Thyroid gland (tissue), 4 donors: ENCODE measurements at regions not wholly inside any gene's neighbourhood (a gene's known extent, or its start where the extent isn't known, plus 50 kb on each side); places are given as distances from the start of the nearest gene placed in this dataset.

Experiments used
- POLR2A ChIP-seq, 2 donors: fragments of 450-650 bp; IDR thresholded peaks; one replicate each; pipeline ENCODE4 v1.6.1; 2017; ENCODE audit warnings: antibody characterized with exemption in 2 of 2, mild to moderate bottlenecking in 2 of 2, moderate library complexity in 1 of 2
- TF ChIP-seq, protein P1 (sequence below), 6 experiments: fragments of 200-600 bp in 3 of 6; fragments of 450-650 bp in 3 of 6; sonication (generic) in 3 of 6; IDR thresholded peaks; one replicate each; pipeline ENCODE4 v1.5.1; 2016 to 2019; ENCODE audit warnings: antibody characterized with exemption in 6 of 6, mild to moderate bottlenecking in 2 of 6, inconsistent platforms in 1 of 6, moderate library complexity in 1 of 6

DNA sequence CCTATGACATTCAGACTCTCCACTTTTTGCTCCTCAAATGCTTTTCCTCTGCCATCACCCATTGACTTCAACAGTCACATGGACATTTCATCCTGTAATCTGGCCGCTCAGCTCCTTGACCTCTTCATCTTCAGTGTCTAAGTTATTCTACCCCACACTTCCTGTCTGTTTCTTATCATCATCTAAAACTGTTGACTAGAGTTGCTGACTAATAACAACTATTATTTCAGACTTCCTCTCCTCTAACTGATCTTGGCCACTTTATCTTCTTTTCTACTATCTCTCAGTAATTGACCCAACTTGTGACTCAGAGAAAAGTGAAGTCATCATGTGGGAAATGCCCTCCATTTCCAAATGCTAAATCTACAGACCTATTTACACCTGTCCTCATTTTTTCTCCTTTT is 254.7 kb upstream of the TRPC7 start:
- no peak for TF ChIP-seq POLR2A (IDR thresholded peaks at IDR 0.05)
- TF ChIP-seq, protein P1, sequence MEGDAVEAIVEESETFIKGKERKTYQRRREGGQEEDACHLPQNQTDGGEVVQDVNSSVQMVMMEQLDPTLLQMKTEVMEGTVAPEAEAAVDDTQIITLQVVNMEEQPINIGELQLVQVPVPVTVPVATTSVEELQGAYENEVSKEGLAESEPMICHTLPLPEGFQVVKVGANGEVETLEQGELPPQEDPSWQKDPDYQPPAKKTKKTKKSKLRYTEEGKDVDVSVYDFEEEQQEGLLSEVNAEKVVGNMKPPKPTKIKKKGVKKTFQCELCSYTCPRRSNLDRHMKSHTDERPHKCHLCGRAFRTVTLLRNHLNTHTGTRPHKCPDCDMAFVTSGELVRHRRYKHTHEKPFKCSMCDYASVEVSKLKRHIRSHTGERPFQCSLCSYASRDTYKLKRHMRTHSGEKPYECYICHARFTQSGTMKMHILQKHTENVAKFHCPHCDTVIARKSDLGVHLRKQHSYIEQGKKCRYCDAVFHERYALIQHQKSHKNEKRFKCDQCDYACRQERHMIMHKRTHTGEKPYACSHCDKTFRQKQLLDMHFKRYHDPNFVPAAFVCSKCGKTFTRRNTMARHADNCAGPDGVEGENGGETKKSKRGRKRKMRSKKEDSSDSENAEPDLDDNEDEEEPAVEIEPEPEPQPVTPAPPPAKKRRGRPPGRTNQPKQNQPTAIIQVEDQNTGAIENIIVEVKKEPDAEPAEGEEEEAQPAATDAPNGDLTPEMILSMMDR (IDR thresholded peaks at IDR 0.05): no peak
